RPMI7951 (cell line): ENCODE measurements at regions not wholly inside any gene's neighbourhood (a gene's known extent, or its start where the extent isn't known, plus 50 kb on each side); places are given as distances from the start of the nearest gene placed in this dataset.
A peak's percentile ranks its signal among the peaks of the same experiment; 100 is the strongest.
"Not testable (repeated sequence)": the region's sequence is repeated elsewhere in the genome, so short reads cannot be mapped to it uniquely, and the experiment has no call there.

Experiments
- DNase-seq: peaks from one replicate; pipeline ENCODE4 v3.0.0-alpha.2; 2012; ENCODE audit warnings: low read depth

DNA sequence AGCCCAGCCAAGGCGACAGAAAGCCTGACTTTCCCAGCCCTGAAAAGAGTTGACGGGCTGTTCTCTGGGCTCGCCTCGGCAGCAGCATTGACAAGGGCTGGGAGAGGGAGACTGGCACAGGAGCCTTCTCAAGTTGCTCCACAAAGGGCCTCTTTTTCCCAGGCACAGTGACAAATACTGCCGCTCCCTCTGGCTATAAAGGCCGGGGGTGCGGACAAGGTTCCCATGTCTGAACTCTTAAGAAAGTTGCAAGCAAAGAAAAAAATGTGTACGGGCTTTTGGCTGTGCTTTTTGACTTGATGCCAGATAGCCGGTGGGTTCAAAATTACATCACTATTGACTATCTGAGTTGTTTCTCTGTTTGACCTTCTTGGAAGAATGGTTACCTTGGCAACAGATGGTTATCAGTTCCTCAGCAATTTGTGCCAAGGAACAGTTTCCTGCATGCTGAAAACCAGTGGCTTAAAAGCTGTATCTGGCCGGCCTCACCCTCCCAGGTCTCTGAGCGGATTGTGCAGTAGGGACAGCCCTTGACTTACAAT lies 115.9 kb upstream of the EEPD1 start:
- DNase-seq: peak; percentile 100

DNA sequence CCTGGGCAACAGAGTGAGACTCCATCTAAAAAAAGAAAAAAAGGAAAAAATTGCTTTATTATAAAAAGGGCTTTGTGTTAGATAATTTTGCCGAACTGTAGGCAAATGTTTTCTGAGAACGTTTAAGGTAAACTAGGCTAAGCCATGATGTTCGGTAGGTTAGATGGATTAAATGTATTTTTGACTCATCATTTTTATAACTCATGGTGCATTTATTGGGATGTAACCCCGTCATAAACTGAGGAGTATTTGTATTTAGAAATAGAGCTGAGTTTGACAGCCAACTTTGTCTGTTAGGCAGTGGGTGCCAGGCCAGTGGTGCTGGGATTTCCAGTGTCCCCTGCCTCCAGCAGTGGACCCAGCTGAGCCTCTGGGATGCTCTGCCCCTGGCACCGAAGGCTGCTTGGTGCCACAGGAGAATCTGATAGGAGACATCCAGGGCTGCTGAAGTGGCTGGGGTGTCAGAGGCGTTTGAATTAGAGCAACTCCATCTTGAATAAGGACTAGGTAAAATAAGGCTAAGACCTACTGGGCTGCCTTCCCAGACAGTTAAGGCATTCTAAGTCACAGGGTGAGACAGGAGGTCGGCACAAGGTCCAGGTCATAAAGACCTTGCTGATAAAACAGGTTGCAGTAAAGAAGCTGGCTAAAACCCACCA lies 114.9 kb upstream of the EEPD1 start:
- DNase-seq: no peak

DNA sequence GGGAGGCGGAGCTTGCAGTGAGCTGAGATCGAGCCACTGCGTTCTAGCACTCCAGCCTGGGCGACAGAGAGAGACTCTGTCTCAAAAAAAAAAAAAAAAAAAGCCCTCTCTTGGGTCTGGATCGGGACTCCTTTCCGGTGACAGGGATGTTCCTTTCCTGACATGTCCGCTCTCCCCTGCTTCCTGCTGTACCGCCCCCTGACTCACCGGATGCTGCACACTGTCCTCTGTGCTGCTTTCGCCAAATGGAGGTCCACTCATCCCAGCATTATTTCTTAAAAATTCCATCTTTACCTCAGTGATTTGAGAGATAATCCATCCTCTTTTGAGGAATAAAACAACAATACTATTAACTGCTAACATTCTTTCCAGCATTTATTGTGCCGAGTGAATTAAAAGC lies 113.8 kb upstream of the EEPD1 start:
- DNase-seq: no peak

DNA sequence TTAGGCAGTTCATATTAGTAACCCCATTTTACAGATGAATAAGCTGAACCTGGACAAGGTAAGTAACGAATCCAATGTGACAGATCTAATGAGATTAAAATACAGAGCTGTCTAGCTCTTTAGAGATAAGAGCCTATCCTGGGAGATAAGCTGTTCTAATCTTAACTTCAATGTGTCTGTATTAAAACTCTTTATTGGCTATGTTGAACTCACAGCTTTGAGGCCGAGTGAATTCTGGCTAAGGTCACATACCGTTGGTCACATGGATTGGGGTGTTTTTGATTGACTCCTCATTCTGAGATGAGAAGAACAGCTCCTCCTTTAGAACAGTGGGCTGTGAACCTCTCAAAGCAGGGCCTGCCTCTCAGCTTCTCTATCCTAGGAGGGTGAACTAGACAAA lies 113.4 kb upstream of the EEPD1 start:
- DNase-seq: no peak

DNA sequence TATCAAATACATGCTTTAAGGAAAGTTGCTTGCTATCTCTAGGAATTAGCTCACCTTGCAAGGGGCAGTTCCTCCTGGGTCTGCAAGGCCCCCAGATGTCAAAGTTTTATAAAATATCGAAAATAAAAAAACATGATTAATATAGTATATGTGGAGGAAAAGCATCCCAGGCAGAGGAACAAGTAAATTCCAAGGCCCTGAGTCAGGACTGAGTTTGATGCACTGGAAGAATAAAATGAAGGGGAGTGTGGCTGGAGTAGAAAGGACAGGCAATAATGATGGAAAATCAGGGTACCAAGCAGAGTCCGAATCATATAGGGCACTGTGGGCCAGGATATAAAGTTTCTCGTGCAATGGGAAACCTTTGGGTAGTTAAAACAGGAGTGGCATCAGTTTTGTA lies 112.4 kb upstream of the EEPD1 start:
- DNase-seq: peak; percentile 42

DNA sequence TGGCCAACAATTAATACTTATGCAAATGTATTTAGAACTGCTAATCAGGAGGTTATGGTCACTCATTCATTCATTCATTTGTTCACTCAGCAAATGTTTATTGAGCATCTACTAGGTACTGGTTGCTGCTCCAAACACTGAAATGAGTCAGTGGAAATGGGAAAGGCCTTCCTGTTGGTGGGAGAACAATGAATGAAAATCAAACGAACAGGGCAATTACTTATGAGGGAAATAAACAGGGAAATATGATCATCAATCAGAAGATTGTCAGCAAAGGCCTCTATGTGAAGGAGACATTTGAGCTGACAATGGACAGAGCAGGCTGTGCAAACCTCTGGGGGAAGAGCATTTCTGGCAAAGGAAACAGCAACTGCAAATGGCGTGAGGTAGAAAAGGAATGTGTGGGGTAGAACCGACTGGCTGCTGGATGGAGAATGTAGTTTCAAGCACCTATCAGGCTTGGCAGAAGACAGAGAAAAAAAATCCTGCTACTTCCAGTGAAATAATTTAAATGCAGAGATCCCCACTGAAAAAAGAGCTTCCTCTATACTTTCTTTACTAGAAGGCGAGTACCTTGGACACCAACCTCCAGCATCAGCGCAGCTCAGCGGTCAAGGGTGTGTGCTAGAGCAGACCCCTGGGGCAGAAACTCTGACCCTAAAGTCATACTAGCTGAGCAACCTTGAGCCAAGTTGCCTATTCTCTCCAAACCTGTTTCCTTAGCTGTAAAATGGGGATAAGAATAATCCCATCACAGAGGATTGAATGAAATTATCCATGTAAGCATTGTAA lies 108.8 kb upstream of the EEPD1 start:
- DNase-seq: no peak

DNA sequence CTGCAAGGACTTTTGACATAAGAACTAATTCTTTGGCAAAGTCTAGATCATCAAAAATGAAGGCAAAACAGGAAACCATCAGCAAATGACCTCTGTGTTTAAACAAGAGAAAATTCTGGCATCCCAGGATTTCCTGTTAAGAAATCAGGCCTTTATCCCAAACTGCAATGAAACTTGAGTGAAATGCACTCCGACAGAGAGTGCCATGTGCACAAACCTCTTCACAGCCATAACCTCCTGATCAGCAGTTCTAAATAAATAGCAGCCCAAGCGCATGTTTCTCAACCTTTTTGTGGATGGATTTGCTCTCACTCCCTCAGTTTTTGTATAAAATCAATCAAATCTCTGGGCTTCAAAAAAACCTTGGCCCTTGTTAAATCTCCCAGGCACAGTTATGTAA lies 107.7 kb upstream of the EEPD1 start:
- no peak for DNase-seq

DNA sequence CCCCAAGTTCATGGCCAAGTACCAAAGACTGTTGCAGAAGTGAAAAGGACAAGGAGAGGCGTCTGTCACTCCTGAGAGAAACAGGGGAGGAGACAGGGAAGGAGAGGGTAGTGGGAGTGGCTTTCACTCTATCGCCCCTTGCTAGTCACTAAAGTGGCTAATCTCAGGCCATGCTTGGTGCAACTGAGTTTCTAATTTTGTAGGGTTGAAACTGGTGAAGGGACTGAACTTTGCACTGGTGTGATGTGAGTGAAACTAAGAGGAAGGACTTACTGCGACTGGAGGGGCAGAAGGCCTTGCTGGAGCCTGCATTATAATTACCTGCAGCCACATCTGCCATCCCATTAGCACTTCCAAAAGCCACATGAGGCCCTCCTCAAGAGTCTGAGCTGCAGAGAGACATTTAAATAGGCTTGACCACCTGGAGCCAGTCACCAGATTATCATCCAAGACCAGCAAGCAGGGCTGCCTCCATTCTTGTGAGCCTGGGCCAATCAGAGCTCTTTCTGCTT lies 107.2 kb upstream of the EEPD1 start:
- DNase-seq: no peak

DNA sequence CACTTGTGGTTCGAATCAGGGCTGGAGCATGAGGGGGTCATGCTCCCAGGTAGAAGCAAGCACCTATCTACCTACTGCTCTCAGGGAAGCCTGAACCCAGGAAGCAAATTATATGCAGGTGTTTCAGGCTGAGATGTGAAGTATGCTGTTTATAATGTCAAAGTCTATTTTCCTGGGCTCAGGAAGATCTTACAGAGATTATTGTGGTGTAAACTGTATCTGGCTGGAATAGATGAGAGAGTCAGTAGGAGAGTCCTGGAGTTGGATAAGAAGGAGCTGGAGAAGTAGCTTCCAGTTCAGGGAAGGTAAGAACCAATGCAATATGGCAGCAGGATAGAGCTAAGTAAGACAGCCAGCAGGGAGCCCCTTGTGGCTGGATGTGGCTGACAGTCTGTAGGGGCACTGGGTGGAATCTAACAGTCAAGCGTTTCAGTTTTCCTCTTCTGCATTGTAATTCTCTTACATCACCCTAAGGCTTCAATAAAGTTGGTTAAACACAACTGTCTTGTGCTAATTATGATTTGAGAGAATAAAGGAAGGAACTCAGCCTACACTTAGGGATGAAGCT lies 105.9 kb upstream of the EEPD1 start:
- peak; percentile 71 for DNase-seq

DNA sequence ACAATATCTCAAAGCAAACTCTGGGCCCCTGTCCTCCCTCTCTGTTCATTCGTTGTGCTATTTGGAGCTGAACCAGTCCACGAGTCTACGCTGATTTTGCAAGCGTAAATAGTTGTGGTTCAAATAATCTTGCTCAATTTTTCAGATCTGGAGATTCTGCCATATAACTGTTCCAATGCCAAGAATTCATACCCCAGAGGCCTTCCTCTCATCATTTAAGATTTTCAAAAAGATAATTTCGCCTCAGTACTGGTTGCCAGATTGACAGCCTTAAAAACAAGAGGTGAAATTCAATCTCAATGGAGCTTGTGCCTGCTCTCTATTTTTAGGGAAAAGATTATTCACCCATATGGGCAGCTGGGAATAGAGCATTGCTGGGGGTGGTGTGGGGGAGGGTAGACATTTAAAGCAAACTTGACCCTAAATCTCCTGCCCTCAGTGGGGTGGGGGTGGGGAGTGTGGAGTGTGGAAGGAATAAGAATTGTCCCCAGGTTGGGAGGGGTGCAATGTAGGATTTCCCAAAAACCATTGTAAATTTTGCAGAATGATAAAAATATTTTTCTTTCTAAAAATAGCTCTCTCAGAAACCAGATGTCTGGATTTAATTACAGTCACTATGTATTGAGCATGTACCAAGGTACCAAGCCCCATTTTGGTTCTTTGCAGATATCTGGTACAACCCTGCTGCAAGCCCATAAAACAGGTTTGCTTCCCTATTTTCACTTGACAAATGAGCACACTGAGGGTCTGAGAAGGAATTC lies 104.7 kb upstream of the EEPD1 start:
- peak; percentile 99 for DNase-seq

DNA sequence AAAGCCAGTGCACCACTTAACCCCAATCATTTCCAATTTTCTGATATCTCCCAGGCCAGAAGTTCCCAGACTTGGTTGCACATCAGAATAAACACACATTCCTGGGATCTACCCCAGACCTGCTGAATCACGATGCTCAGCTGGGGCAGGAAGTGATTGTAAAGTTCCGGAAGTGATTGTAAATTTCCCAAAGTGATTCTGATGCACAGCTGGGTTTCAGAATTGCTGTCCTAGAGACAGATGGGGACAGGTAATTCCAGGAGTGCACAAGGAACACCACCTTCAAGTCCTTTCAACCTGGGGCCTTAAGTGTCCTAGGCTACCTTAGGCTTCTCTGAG lies 104.2 kb upstream of the EEPD1 start:
- peak; percentile 63 for DNase-seq

DNA sequence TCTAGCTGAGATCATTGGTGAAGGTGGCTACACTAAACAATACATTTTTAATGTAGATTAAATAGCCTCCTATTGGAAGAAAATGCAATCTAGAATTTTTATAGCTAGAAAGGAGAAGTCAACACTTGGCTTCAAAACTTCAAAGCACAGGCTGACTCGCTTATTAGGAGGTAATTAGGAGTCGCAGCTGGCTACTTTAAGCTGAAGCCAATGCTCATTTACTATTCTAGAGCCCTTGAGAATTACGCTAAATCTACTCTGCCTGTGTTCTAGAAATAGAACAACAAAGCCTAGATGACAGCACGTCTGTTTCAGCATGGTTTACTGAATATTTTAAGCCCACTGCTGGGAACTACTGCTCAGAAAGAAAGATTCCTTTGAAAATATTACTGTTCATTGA lies 101.6 kb upstream of the EEPD1 start:
- no peak for DNase-seq

DNA sequence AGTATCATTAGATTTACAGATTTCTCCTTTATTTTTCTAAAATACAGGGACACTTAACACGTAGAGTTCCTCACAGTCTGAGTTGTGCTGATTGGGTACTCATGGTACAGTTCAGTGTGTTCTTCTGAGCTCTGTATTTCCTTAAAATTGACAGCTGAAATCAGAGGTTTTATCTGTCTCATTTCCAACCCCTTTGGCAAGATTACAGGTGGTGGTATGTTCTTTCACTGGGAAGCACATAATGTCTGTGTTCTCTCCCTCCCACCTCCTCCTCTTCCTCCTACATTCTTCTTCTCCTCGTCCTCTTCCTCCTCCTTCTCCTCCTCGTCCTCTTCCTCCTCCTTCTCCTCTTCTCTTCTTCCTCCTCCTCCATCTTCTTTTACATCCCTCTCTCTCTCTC lies 99.5 kb upstream of the EEPD1 start:
- DNase-seq: no peak

DNA sequence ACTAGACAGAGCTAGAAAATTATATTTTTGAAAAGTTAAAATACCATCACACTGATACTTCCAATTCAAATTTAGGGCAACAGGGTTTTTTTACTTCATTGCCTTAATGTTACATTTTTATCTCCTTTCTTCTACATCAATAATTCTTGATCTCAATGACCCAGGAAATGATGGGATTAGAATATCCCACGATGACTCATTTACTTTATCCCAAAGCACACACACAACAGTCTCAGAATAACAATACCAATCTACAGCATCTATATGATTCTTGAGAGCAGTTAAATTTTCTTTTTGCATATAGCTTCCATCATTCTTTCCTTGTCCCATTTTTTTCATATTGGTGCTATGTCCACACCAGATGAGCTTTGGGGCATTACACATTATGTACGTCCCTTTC lies 98.4 kb upstream of the EEPD1 start:
- DNase-seq: no peak

DNA sequence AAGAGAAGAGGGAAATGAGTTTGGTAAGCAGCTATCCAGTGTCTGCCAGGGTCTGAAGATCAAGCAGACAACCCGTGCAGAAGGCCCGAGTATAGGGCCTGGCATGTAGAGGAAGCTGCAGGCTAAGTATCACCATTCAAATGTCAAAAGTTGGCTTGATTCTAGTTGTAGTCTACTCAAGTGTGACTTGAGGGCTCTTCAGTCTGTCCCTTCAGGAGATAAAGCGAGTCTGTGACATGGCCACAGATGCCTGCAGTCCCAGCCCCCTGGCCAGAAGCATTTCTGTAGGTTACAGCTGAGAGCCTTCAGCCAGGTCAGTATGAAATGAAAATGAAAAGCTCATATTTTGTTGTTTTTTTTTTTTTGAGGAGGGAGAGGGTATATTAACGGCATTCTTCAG lies 97.8 kb upstream of the EEPD1 start:
- no peak for DNase-seq

DNA sequence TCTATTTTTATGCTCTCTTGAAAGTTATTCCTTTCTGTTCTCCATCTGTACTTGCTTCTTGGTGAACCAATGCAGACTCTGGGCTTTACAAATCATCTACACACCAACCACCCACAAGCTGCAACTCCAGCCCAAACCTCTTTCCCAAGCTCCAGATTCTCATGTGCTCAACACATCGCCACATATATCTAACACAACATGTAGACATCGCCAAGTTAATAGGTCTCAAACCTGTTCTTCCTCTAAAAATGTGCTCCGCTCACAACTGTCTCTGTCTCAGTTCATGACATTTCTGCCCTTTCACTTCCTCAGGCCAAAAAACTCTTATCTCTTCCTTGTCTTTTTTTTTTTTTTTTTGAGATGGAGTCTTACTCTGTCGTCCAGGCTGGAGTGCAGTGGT lies 95.7 kb upstream of the EEPD1 start:
- no peak for DNase-seq

DNA sequence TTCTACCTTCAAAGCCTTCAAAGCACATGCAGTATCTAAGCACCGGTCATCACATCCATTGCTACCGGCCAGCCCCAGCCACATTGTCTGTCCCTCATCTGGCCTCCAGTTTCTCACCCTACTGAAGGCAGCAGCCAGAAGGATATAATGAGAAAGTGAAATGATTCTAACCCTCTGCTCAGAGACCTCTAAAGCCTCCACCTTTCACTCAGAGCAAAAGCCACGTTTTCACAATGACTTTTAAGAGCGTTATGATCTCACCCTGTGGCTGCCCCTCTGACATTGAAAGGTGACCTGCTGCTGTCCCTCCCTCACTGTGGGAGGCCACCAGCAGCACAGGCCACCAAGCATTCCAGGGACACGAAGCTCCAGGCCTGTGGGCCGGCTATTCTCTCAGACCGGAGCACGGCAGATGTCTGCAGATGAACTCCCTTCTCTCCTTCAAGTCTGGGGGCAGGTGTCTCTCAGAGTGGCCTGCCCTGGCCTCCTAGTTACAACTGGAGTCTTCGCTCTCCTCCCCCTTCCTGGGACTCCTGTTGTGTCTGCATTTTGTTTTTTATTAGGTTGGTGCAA lies 94.9 kb upstream of the EEPD1 start:
- DNase-seq: no peak

DNA sequence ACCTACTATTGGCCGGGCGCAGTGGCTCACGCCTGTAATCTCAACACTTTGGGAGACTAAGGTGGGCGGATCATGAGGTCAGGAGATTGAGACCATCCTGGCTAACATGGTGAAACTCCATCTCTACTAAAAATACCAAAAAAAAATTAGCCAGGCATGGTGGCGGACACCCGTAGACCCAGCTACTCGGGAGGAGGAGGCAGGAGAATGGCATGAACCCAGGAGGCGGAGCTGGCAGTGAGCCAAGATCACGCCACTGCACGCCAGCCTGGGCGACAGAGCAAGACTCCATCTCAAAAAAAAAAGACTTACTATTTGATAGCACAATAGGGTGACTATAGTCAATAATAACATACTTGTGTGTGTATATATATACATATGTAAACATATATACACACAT lies 92.7 kb upstream of the EEPD1 start:
- not testable (repeated sequence) for DNase-seq

DNA sequence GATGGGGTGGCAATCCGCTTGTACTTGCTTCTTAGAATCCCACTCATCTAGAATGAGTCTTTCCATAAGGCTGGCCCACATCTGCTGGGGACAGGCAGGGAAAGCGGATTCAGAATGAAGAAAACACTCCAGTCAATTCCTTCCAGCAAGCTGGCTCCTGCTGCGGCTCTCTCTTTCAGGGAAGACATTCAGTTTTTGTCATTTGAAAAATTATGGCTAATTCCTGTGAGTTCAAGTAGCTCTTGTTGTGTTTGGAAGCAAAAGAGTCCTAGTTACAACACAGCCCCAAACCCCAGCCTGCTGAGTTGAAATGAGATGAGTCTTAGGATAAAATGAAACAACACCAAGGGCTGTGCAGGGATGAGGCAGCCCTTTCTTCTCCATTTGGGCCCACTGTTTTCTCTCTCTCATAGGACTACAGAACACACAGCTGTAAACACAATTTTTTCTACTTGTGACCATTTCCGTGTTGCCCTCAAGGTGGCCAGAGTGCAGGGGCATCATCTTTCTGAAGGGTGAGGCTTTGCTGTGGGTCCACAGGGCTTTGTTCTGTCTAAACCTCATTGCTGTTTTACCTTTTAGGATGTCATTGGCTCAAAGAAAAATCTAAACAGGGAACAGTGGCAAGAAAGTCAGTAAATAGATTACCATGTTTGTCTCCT lies 90.8 kb upstream of the EEPD1 start:
- DNase-seq: no peak

DNA sequence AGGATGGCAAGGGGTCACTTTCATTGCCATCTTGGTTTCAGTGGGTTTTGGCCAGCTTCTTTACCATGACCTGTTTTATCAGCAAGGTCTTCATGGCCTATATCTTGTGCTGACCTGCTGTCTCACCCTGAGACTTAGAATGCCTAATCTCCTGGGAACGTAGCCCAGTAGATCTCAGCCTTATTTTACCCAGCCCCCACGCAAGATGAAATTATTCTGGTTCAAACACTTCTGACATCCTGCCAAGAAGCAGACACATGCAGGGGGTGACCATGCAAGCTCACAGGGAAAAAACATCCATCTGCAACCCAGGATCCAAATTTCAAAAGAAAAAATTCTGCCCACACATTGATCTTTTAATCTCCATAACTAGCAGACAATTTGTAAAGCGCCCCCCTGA lies 88.4 kb upstream of the EEPD1 start:
- no peak for DNase-seq
